GM12874 (cell line): ENCODE measurements at regions not wholly inside any gene's neighbourhood (a gene's known extent, or its start where the extent isn't known, plus 50 kb on each side); places are given as distances from the start of the nearest gene placed in this dataset.

Source experiments
- TF ChIP-seq, protein P1 (sequence below): IDR thresholded peaks from 2 replicates; pipeline ENCODE4 v1.5.1; 2011; ENCODE audit warnings: low read depth, mild to moderate bottlenecking, control low read depth, low read length, moderate library complexity; ENCODE audit not compliant: insufficient read depth

DNA sequence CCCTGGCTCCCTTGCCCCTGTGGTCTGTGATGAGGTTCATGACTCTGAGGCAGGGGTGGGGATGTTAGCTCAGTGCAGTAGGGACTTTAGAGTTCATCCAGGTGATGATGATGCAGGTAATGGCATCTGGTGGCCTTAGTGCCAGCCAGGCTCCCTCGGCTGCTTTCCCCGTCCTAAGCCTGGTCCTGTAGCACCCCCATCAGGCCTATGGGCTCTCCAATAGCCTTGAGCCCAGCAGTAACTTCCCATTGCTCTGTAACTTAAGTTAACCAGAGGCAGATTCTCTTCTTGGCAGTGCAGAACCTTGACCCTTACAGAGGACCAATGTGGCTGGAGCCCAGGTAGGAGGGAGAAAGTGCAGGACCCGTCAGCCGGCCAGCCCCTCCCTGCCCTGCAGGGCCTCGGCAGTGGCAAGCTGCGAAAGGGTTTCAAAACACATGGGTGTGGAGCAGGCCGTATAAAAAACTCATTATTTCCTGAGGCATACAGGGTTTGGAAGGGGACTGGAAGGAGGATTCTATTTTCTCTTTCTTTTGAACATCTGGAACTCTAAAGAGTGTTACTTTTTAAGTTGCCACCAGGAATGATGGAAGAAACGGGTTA, 406.9 kb downstream of the CDH26 start:
- TF ChIP-seq, protein P1, sequence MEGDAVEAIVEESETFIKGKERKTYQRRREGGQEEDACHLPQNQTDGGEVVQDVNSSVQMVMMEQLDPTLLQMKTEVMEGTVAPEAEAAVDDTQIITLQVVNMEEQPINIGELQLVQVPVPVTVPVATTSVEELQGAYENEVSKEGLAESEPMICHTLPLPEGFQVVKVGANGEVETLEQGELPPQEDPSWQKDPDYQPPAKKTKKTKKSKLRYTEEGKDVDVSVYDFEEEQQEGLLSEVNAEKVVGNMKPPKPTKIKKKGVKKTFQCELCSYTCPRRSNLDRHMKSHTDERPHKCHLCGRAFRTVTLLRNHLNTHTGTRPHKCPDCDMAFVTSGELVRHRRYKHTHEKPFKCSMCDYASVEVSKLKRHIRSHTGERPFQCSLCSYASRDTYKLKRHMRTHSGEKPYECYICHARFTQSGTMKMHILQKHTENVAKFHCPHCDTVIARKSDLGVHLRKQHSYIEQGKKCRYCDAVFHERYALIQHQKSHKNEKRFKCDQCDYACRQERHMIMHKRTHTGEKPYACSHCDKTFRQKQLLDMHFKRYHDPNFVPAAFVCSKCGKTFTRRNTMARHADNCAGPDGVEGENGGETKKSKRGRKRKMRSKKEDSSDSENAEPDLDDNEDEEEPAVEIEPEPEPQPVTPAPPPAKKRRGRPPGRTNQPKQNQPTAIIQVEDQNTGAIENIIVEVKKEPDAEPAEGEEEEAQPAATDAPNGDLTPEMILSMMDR = no peak

DNA sequence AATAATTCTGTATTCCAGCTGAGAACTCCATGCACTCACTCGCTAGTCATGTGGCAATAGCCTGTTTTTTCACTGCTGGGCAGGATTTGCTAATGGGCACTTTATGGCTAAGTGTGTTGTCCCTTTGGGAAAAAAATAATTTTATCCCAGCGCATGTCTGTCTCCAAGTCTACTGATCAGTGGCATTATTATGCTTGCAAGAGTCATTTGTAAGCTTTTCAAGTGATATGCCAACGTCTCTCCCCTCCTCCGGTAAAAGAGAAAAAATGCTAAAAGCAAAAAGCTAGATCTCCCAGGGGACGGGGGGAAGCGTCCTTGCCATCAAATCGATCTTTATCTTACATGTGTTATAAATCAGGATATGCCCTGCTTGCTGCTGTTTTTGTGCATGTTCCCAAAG, 407.7 kb downstream of the CDH26 start:
- TF ChIP-seq, protein P1 = no peak

DNA sequence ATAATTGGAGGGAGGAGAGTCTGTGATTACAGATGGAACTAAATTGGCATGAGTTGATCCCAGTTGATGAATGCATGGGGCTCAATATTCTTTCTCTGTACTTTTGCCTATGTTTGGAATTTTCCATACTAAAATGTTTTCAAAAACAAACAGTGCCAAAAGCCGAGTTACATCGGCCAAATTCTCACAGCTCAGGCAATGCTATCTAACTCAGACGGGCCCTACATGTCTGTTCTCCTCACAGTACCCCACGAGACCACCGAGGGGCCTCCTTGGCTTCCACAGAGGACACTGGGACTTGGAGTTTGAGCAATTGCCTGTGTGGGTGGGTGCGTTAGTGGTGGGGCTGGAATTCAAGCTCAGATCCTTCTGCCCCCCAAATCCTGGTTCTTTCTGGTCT, 413.2 kb downstream of the CDH26 start:
- TF ChIP-seq, protein P1 = no peak

DNA sequence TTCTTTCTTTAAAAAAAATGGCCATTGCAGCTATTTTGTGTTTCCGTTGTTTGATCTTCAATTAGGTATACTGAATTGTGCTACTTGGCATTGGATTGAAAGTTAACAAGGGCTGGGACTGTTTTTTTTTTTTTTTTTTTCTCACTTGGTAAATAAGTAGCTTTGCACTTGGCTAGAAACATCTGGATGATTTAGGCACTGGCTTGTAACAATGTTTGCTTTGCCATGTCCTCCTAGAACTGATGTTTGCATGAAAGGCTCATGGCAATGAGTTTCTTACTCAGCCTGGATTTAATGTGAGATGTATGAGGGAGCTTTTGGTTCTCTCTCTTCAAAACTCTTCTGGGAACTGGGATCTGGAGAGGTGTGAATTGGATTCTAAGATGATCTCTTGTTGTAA, 414.1 kb downstream of the CDH26 start:
- TF ChIP-seq, protein P1 = no peak

DNA sequence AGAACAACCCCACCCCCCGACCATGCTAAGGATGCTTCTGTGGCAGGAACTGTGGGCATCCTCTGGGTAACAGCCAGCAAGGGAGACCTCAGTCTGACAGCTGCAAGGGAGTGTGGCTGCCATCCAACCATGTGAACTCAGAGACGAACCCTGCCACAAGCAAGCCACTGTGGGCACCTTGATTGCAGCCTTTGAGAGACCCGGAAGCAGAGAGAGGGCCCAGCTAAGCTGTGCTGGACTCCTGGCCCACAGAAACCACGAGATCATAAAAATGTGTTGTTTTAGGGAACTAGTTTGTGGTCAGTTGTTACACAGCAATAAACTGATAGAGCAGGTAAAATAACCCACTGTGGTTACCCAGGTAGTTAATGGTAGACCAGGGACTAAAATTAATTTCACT, 414.6 kb downstream of the CDH26 start:
- TF ChIP-seq, protein P1 = no peak

DNA sequence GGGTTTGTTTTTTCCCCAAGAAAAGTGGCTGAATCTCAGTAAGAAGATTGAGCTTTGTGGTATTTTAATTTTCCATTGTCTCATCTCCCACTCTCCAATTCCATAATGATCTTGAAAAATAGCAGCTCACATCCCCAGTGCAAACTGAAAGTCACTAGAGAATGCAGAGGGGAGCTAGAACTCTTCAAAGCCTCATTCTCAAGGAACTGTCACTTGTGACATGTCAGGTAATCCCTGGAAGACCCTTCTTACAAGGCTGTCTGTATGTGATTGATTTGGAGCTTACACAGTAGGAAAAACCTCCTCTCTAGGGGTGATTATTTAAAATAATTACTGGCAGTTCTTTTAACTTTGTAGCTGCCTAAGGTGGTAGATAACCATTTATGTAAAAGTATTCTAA, 420.4 kb downstream of the CDH26 start:
- TF ChIP-seq, protein P1 = no peak

DNA sequence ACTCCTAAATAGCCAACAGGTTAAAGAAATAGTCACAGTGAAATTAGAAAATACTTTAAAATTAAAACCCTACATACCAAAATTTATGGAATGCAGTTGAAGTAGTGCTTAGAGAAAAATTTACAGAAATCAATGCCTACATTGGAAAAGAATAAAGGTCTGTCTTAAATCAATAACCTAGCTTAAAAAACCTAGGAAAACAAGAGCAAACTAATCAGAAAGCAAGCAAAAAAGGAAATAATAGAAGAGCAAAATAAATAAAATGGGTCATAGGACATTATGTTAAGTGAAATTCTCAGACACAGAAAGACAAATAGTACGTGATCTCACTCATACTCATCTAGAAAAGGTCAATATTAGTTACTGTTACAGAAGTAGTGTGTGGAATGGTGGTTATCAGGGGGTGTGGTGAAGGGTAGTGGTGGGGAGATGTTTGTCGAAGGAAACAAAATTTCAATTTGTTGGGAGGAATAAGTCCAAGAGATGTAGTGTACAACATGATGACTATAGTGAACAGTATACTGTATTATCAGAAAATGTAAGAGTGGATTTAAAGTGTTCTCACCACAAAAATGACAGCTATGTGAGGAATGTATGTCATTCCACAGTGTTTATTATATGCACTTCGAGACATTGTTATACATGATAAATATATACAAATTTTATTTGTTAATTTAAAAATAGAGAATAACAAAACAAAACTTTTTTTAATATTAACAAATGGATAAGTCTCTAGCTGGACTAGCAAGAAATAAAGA, 423.6 kb downstream of the CDH26 start:
- TF ChIP-seq, protein P1 = no peak
